ENCODE measurements at regions not wholly inside any gene's neighbourhood (a gene's known extent, or its start where the extent isn't known, plus 50 kb on each side); places are given as distances from the start of the nearest gene placed in this dataset.
"Not testable (repeated sequence)": the region's sequence is repeated elsewhere in the genome, so short reads cannot be mapped to it uniquely, and the experiment has no call there.

DNA sequence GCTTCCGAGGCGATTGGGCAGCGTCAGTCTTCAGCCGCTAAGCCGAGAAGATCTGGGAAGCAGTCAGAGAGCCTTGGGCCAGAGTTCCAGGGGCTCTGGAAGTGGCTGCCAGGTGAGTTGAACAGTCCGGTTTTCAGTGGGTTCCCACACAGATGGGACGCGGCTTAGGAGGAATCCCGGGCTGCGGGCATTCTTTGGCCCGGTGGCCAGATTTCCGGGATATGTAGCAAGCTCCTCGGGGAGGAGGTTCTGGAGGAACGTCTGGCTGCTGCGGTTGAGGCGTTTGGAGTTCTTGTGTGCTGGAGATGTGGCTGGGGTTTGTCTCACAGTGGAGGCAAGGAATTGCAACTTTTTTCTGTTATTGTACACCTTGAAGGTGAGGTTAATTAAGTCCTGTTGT, 182.6 kb downstream of the CD83 start:
- ATAC-seq, result not testable (repeated sequence)

DNA sequence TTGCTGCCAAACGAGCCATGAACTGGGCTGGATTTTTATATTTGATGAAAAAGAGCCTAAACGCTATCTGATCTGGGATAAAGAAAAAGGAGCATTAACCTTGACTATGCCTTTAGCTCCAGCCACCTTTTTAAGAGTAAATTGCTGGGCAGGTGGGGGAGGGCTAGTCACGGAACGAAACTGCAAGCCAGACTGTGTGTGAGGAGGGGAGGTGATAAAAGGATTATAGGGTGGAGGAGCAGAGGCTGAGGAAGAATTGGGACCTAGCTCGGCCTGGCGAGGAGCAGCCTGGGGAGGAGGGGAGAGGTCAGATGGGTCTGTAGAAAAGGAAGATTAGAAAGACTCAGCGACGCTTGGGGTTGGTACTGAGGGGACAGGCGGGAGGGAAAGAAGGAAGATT, 183.1 kb downstream of the CD83 start:
- not testable (repeated sequence) for ATAC-seq

DNA sequence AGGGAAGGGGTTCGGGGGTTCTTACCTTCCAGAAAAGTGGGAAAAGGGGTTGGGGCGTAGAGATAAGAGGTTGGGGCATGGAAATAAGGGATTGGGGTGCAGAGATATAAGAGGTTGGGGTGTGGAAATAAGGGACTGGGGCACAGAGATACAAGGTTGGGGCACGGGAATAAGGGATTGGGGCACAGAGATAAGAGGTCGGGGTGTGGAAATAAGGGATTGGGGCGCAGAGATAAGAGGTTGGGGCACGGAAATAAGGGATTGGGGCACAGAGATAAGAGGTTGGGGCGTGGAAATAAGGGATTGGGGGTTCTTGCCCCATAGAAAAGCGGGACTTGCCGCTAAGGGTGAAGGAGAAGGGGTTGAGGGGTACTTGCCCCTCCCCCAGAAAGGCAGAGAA, 183.9 kb downstream of the CD83 start:
- ATAC-seq, result not testable (repeated sequence)

DNA sequence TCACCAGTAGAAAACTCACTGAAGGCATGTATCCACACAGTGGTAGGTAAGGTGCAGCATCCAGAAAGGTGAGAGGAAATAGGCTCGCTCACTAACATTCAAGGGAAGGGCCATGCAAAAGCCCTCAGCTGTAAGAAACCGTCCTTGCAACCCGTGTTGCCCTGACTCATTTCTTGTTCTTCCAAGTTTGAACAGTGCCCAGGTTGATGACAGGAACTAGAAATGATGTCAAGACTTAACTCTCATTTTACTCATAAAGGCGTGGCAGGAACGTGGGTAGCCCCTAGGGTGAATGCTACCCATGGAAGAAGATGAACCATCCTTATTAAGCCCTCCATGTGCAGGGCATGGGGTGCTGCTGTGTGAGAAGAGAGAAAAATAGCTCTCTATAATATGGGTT, 187.6 kb downstream of the CD83 start:
- TF ChIP-seq, protein P1, sequence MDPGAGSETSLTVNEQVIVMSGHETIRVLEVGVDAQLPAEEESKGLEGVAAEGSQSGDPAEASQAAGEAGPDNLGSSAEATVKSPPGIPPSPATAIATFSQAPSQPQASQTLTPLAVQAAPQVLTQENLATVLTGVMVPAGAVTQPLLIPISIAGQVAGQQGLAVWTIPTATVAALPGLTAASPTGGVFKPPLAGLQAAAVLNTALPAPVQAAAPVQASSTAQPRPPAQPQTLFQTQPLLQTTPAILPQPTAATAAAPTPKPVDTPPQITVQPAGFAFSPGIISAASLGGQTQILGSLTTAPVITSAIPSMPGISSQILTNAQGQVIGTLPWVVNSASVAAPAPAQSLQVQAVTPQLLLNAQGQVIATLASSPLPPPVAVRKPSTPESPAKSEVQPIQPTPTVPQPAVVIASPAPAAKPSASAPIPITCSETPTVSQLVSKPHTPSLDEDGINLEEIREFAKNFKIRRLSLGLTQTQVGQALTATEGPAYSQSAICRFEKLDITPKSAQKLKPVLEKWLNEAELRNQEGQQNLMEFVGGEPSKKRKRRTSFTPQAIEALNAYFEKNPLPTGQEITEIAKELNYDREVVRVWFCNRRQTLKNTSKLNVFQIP (CRISPR knock-in tag; IDR thresholded peaks at IDR 0.05; ENCODE audit: borderline replicate concordance, low read depth), result no peak
- TF ChIP-seq CSDC2 (CRISPR knock-in tag; IDR thresholded peaks at IDR 0.05), result no peak
- no peak for TF ChIP-seq OSR1 (CRISPR knock-in tag; IDR thresholded peaks at IDR 0.05)
- no peak for TF ChIP-seq ISL1 (CRISPR knock-in tag; IDR thresholded peaks at IDR 0.05)
- TF ChIP-seq ESRRG (CRISPR knock-in tag; IDR thresholded peaks at IDR 0.05), result no peak
- no peak for TF ChIP-seq TOX (CRISPR knock-in tag; IDR thresholded peaks at IDR 0.05; ENCODE audit: borderline replicate concordance)
- TF ChIP-seq ZNF565 (CRISPR knock-in tag; conservative IDR thresholded peaks at IDR 0.05; ENCODE audit: low read depth), result no peak
- no peak for TF ChIP-seq ZNF70 (CRISPR knock-in tag; IDR thresholded peaks at IDR 0.05)
- no peak for TF ChIP-seq ZFP3 (CRISPR knock-in tag; IDR thresholded peaks at IDR 0.05)
- TF ChIP-seq BACH2 (CRISPR knock-in tag; IDR thresholded peaks at IDR 0.05; ENCODE audit: borderline replicate concordance), result no peak
- TF ChIP-seq, protein P2, sequence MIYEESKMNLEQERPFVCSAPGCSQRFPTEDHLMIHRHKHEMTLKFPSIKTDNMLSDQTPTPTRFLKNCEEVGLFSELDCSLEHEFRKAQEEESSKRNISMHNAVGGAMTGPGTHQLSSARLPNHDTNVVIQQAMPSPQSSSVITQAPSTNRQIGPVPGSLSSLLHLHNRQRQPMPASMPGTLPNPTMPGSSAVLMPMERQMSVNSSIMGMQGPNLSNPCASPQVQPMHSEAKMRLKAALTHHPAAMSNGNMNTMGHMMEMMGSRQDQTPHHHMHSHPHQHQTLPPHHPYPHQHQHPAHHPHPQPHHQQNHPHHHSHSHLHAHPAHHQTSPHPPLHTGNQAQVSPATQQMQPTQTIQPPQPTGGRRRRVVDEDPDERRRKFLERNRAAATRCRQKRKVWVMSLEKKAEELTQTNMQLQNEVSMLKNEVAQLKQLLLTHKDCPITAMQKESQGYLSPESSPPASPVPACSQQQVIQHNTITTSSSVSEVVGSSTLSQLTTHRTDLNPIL (CRISPR knock-in tag; IDR thresholded peaks at IDR 0.05; ENCODE audit: low read depth), result no peak
- no peak for TF ChIP-seq GLIS3 (CRISPR knock-in tag; IDR thresholded peaks at IDR 0.05)
- no peak for TF ChIP-seq PPARA (CRISPR knock-in tag; IDR thresholded peaks at IDR 0.05; ENCODE audit: borderline replicate concordance)
- TF ChIP-seq, protein P3, sequence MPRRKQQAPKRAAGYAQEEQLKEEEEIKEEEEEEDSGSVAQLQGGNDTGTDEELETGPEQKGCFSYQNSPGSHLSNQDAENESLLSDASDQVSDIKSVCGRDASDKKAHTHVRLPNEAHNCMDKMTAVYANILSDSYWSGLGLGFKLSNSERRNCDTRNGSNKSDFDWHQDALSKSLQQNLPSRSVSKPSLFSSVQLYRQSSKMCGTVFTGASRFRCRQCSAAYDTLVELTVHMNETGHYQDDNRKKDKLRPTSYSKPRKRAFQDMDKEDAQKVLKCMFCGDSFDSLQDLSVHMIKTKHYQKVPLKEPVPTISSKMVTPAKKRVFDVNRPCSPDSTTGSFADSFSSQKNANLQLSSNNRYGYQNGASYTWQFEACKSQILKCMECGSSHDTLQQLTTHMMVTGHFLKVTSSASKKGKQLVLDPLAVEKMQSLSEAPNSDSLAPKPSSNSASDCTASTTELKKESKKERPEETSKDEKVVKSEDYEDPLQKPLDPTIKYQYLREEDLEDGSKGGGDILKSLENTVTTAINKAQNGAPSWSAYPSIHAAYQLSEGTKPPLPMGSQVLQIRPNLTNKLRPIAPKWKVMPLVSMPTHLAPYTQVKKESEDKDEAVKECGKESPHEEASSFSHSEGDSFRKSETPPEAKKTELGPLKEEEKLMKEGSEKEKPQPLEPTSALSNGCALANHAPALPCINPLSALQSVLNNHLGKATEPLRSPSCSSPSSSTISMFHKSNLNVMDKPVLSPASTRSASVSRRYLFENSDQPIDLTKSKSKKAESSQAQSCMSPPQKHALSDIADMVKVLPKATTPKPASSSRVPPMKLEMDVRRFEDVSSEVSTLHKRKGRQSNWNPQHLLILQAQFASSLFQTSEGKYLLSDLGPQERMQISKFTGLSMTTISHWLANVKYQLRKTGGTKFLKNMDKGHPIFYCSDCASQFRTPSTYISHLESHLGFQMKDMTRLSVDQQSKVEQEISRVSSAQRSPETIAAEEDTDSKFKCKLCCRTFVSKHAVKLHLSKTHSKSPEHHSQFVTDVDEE (CRISPR knock-in tag; IDR thresholded peaks at IDR 0.05), result no peak
- no peak for TF ChIP-seq ZNF8 (CRISPR knock-in tag; IDR thresholded peaks at IDR 0.05)
- no peak for TF ChIP-seq ZFP30 (CRISPR knock-in tag; IDR thresholded peaks at IDR 0.05)
- ATAC-seq, result no peak

DNA sequence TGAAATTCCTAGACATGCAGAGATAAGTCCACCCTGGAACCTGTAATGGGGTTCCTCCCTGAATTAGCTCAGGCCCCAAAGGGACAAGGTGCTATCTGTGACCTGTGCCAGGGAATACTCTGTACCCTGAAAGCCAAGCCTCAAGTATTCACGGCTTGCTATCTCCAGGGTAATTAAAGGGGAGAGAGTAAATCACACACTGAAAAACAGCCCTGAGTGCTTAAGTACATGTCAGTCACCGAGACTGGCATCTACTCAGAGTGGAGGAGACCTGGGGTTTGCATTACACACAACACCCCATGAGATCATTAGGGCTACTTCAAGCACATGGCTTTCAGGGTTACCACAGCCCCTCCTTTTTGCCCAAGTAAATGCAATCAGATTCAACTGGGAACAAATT, 188.1 kb downstream of the CD83 start:
- ATAC-seq, result no peak
- TF ChIP-seq ZC3H10 (CRISPR knock-in tag; IDR thresholded peaks at IDR 0.05), result no peak
- TF ChIP-seq ISL1 (CRISPR knock-in tag; IDR thresholded peaks at IDR 0.05), result no peak
- TF ChIP-seq ZNF70 (CRISPR knock-in tag; IDR thresholded peaks at IDR 0.05), result no peak
- TF ChIP-seq RARB (CRISPR knock-in tag; IDR thresholded peaks at IDR 0.05), result no peak
- TF ChIP-seq ARNTL (CRISPR knock-in tag; IDR thresholded peaks at IDR 0.05; ENCODE audit: borderline replicate concordance, low read depth), result no peak
- TF ChIP-seq, protein P2 (CRISPR knock-in tag; IDR thresholded peaks at IDR 0.05; ENCODE audit: low read depth), result no peak
- TF ChIP-seq PPARA (CRISPR knock-in tag; IDR thresholded peaks at IDR 0.05; ENCODE audit: borderline replicate concordance), result no peak
- no peak for TF ChIP-seq ZFP30 (CRISPR knock-in tag; IDR thresholded peaks at IDR 0.05)
- TF ChIP-seq OSR1 (CRISPR knock-in tag; IDR thresholded peaks at IDR 0.05), result no peak
- TF ChIP-seq TCF4 (CRISPR knock-in tag; IDR thresholded peaks at IDR 0.05; ENCODE audit: borderline replicate concordance), result no peak
